Transverse colon (tissue), 3 donors: ENCODE measurements at regions not wholly inside any gene's neighbourhood (a gene's known extent, or its start where the extent isn't known, plus 50 kb on each side); places are given as distances from the start of the nearest gene placed in this dataset.

ENCODE experiments used
- POLR2A ChIP-seq: fragments of 450-650 bp; IDR thresholded peaks from one replicate; pipeline ENCODE4 v1.6.1; 2016; ENCODE audit warnings: antibody characterized with exemption, mild to moderate bottlenecking, moderate library complexity
- TF ChIP-seq, protein P1 (sequence below), 5 experiments: fragments of 200-600 bp in 3 of 5; fragments of 450-650 bp in 2 of 5; sonication (generic) in 3 of 5; IDR thresholded peaks; 1 replicate in 2 of 5; 2 replicates in 3 of 5; pipeline ENCODE4 v1.5.1; 2016 to 2017; ENCODE audit warnings: antibody characterized with exemption in 5 of 5, inconsistent platforms in 3 of 5, mild to moderate bottlenecking in 2 of 5, moderate library complexity in 1 of 5

DNA sequence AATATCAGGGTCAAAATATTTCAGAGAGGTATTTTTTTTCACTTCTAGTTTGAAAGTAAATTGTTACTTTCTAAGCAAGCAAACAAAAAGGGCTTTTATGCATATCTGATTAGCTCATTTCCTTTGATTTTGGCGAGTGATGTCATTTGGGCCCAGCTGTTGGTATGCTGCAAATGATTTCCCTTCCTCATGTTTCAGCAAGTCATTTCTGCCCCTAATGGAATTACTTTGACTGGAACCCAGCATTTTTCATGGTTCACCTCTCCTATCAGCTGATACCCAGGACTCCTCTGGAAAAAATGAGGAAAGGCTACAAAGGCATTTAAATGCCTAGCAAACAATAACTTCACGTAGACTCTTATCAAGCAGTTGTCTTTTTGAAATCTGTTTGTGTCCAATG lies 500.6 kb downstream of the EBF1 start:
- no peak for TF ChIP-seq POLR2A
- TF ChIP-seq, protein P1, sequence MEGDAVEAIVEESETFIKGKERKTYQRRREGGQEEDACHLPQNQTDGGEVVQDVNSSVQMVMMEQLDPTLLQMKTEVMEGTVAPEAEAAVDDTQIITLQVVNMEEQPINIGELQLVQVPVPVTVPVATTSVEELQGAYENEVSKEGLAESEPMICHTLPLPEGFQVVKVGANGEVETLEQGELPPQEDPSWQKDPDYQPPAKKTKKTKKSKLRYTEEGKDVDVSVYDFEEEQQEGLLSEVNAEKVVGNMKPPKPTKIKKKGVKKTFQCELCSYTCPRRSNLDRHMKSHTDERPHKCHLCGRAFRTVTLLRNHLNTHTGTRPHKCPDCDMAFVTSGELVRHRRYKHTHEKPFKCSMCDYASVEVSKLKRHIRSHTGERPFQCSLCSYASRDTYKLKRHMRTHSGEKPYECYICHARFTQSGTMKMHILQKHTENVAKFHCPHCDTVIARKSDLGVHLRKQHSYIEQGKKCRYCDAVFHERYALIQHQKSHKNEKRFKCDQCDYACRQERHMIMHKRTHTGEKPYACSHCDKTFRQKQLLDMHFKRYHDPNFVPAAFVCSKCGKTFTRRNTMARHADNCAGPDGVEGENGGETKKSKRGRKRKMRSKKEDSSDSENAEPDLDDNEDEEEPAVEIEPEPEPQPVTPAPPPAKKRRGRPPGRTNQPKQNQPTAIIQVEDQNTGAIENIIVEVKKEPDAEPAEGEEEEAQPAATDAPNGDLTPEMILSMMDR (IDR thresholded peaks at IDR 0.05), result no peak
